ENCODE measurements at regions not wholly inside any gene's neighbourhood (a gene's known extent, or its start where the extent isn't known, plus 50 kb on each side); places are given as distances from the start of the nearest gene placed in this dataset.
A peak's percentile ranks its signal among the peaks of the same experiment; 100 is the strongest.

GRCh38 chr5:112574536-112574935 lies 155.5 kb upstream of the EPB41L4A start:
- CTCF ChIA-PET, result no interaction called here
- BruUV-seq (replicated peaks), result no TSS peak
- POLR2A ChIA-PET (ENCODE audit: low non-redundant PET), result no interaction called here
- intact Hi-C loops (cut with micrococcal nuclease; ENCODE audit: unreplicated experiment), result no loop called here
- no peaks in the 10 kb centered on the region for H3K36me3 ChIP-seq (ENCODE audit: insufficient read depth, low read length, poor library complexity, severe bottlenecking)
- no peak for TF ChIP-seq CTCF (conservative IDR thresholded peaks at IDR 0.05; ENCODE audit: low read depth, low read length)
- no peak overlapping the region for H3K4me3 ChIP-seq (ENCODE audit: low read depth, low read length, poor library complexity, severe bottlenecking)
- H3K27me3 ChIP-seq (replicated peaks; ENCODE audit: insufficient read depth, low read depth, low read length, poor library complexity), result peaks cover 8% of the 10 kb centered on the region
- no peak overlapping the region for H3K27ac ChIP-seq (ENCODE audit: low read depth, low read length, poor library complexity, severe bottlenecking)
- DNase-seq (ENCODE audit: low spot score), result peak; percentile 39
- H3K4me1 ChIP-seq (ENCODE audit: insufficient read depth, low read length, poor library complexity, severe bottlenecking), result no peaks in the 10 kb centered on the region
- H3K9me3 ChIP-seq (ENCODE audit: low read depth, low read length, poor library complexity, severe bottlenecking), result no peaks in the 10 kb centered on the region

- no TSS peak for BruUV-seq (replicated peaks)
- no peaks in the 10 kb centered on the region for H3K9me3 ChIP-seq (ENCODE audit: low read depth, low read length, poor library complexity, severe bottlenecking)
- H3K27me3 ChIP-seq (replicated peaks; ENCODE audit: insufficient read depth, low read depth, low read length, poor library complexity), result peaks cover 8% of the 10 kb centered on the region
- intact Hi-C loops (cut with micrococcal nuclease; ENCODE audit: unreplicated experiment), result no loop called here
- POLR2A ChIA-PET (ENCODE audit: low non-redundant PET), result no interaction called here
- no peaks in the 10 kb centered on the region for H3K36me3 ChIP-seq (ENCODE audit: insufficient read depth, low read length, poor library complexity, severe bottlenecking)
- CTCF ChIA-PET, result no interaction called here
- H3K4me3 ChIP-seq (ENCODE audit: low read depth, low read length, poor library complexity, severe bottlenecking), result no peak overlapping the region
- H3K27ac ChIP-seq (ENCODE audit: low read depth, low read length, poor library complexity, severe bottlenecking), result no peak overlapping the region
- no peaks in the 10 kb centered on the region for H3K4me1 ChIP-seq (ENCODE audit: insufficient read depth, low read length, poor library complexity, severe bottlenecking)
- no peak for DNase-seq (ENCODE audit: low spot score)
- no peak for TF ChIP-seq CTCF (conservative IDR thresholded peaks at IDR 0.05; ENCODE audit: low read depth, low read length)
Observed at GRCh38 chr5:112576298-112576925, 157.3 kb upstream of the EPB41L4A start.

- no peaks in the 10 kb centered on the region for H3K36me3 ChIP-seq (ENCODE audit: insufficient read depth, low read length, poor library complexity, severe bottlenecking)
- H3K27ac ChIP-seq (ENCODE audit: low read depth, low read length, poor library complexity, severe bottlenecking), result no peak overlapping the region
- no peaks in the 10 kb centered on the region for H3K9me3 ChIP-seq (ENCODE audit: low read depth, low read length, poor library complexity, severe bottlenecking)
- DNase-seq (ENCODE audit: low spot score), result no peak
- no peaks in the 10 kb centered on the region for H3K4me1 ChIP-seq (ENCODE audit: insufficient read depth, low read length, poor library complexity, severe bottlenecking)
- H3K27me3 ChIP-seq (replicated peaks; ENCODE audit: insufficient read depth, low read depth, low read length, poor library complexity), result peaks cover 5% of the 10 kb centered on the region
- no peak overlapping the region for H3K4me3 ChIP-seq (ENCODE audit: low read depth, low read length, poor library complexity, severe bottlenecking)
- intact Hi-C loops (cut with micrococcal nuclease; ENCODE audit: unreplicated experiment), result no loop called here
- ChIA-PET CTCF (no interaction called here), POLR2A (ENCODE audit: low non-redundant PET) (no interaction called here)
- no TSS peak for BruUV-seq (replicated peaks)
- TF ChIP-seq CTCF (conservative IDR thresholded peaks at IDR 0.05; ENCODE audit: low read depth, low read length) (no peak), EZH2 (IDR thresholded peaks at IDR 0.05; ENCODE audit: borderline replicate concordance, low read depth, low read length, poor library complexity, severe bottlenecking) (no peak)
Observed at GRCh38 chr5:112579599-112580170, 158.0 kb upstream of the APC start.

Data from A673 (cell line).